ENCODE measurements at regions not wholly inside any gene's neighbourhood (a gene's known extent, or its start where the extent isn't known, plus 50 kb on each side); places are given as distances from the start of the nearest gene placed in this dataset.

GRCh38 chr20:7275645-7276237, 508.3 kb downstream of the BMP2 start:
- DNase-seq (no peak), ATAC-seq (replicated peaks in 1 of 4) (no peak)
- Histone ChIP-seq H3K9me3 (no peaks in the 10 kb centered on the region), H3K27ac (ENCODE audit: low read length) (no peak overlapping the region), H3K36me3 (ENCODE audit: control insufficient read depth in 2 of 2, extremely low read depth in 1 of 2, insufficient read depth in 1 of 2, low read length in 1 of 2) (no peaks in the 10 kb centered on the region), H3K27me3 (replicated peaks in 1 of 2; ENCODE audit: control insufficient read depth in 2 of 2, extremely low read depth in 1 of 2, insufficient read depth in 2 of 2, low read length in 1 of 2) (no peaks in the 10 kb centered on the region), H3K4me3 (ENCODE audit: control insufficient read depth in 1 of 2, extremely low read depth in 1 of 2, low read length in 1 of 2) (no peak overlapping the region), H3K4me1 (ENCODE audit: control insufficient read depth in 1 of 2, extremely low read depth in 1 of 2, insufficient read depth in 2 of 2, low read length in 2 of 2) (no peaks in the 10 kb centered on the region)
- H3K27ac Mint-ChIP-seq: no peak overlapping the region
- ChIA-PET POLR2A (no interaction called here), CTCF (no interaction called here)
- no peak overlapping the region for H3K4me3 Mint-ChIP-seq
- no peaks in the 10 kb centered on the region for H3K36me3 Mint-ChIP-seq
- no peaks in the 10 kb centered on the region for H3K27me3 Mint-ChIP-seq
- 42% methylated on average over 1 of the region's 3 CpGs for WGBS (ENCODE audit: insufficient coverage)
- H3K9me3 Mint-ChIP-seq: peaks cover 6 to 16% (median 15%) of the 10 kb centered on the region in 3 donors
- no peaks in the 10 kb centered on the region for H3K4me1 Mint-ChIP-seq

DNA sequence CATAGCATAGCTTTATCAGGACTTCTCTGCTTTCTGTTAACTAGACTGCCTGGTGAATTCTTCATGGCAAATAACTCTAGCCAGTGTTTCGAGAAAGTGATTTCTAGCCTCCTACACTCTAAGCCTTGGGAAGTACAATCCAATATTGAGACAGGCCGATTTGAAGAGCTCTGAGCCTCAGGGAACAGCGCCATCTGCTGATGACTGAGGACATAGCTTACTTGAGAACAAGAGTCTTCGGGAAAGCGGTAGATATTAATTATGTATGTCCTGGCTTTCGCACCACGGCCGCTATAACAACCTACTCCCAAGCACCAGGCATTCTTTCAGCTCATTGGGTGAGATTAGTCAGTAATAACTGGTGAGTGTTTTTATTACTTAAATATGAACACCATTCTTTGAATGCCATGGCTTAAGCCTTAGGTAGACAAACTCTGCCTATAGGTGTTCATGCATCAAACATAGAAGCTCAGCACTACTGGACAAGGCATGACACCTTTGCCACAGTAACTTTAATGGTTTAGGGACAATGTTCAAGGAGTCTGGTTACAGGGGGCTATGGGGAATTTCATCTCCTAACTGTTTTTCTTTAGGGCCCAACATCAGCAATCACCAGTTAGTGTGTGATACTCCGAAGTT, 518.6 kb downstream of the BMP2 start:
- H3K4me1 ChIP-seq (ENCODE audit: control insufficient read depth in 1 of 2, extremely low read depth in 1 of 2, insufficient read depth in 2 of 2, low read length in 2 of 2): no peaks in the 10 kb centered on the region
- 83% methylated on average over 1 of the region's 9 CpGs for WGBS (ENCODE audit: insufficient coverage)
- no peaks in the 10 kb centered on the region for H3K4me1 Mint-ChIP-seq
- no peak overlapping the region for H3K27ac ChIP-seq (ENCODE audit: low read length)
- peak in 1 of 35 experiments; percentile 9 for DNase-seq
- H3K9me3 Mint-ChIP-seq: peaks cover 6 to 12% (median 12%) of the 10 kb centered on the region in 3 donors
- H3K27me3 Mint-ChIP-seq: no peaks in the 10 kb centered on the region
- H3K9me3 ChIP-seq: no peaks in the 10 kb centered on the region
- no peaks in the 10 kb centered on the region for H3K36me3 Mint-ChIP-seq
- no peaks in the 10 kb centered on the region for H3K27me3 ChIP-seq (replicated peaks in 1 of 2; ENCODE audit: control insufficient read depth in 2 of 2, extremely low read depth in 1 of 2, insufficient read depth in 2 of 2, low read length in 1 of 2)
- POLR2A ChIA-PET: no interaction called here
- H3K4me3 ChIP-seq (ENCODE audit: control insufficient read depth in 1 of 2, extremely low read depth in 1 of 2, low read length in 1 of 2): no peak overlapping the region
- no peaks in the 10 kb centered on the region for H3K36me3 ChIP-seq (ENCODE audit: control insufficient read depth in 2 of 2, extremely low read depth in 1 of 2, insufficient read depth in 1 of 2, low read length in 1 of 2)
- no peak overlapping the region for H3K27ac Mint-ChIP-seq
- ATAC-seq (replicated peaks in 1 of 4): no peak
- H3K4me3 Mint-ChIP-seq: no peak overlapping the region
- CTCF ChIA-PET: no interaction called here

GRCh38 chr20:7291323-7291943, 523.9 kb downstream of the BMP2 start:
- ChIA-PET CTCF (no interaction called here), POLR2A (no interaction called here)
- Mint-ChIP-seq H3K27ac (no peak overlapping the region), H3K4me1 (no peaks in the 10 kb centered on the region), H3K27me3 (no peaks in the 10 kb centered on the region), H3K9me3 (peaks cover 0 to 9% (median 3%) of the 10 kb centered on the region in 3 donors), H3K36me3 (no peaks in the 10 kb centered on the region), H3K4me3 (no peak overlapping the region)
- Histone ChIP-seq H3K27me3 (replicated peaks in 1 of 2; ENCODE audit: control insufficient read depth in 2 of 2, extremely low read depth in 1 of 2, insufficient read depth in 2 of 2, low read length in 1 of 2) (no peaks in the 10 kb centered on the region), H3K9me3 (no peaks in the 10 kb centered on the region), H3K36me3 (ENCODE audit: control insufficient read depth in 2 of 2, extremely low read depth in 1 of 2, insufficient read depth in 1 of 2, low read length in 1 of 2) (no peaks in the 10 kb centered on the region), H3K4me1 (ENCODE audit: control insufficient read depth in 1 of 2, extremely low read depth in 1 of 2, insufficient read depth in 2 of 2, low read length in 2 of 2) (no peaks in the 10 kb centered on the region), H3K27ac (ENCODE audit: low read length) (no peak overlapping the region), H3K4me3 (ENCODE audit: control insufficient read depth in 1 of 2, extremely low read depth in 1 of 2, low read length in 1 of 2) (no peak overlapping the region)
- WGBS (ENCODE audit: insufficient coverage): no CpG with 5 or more reads among the region's 2 CpGs
- ATAC-seq (replicated peaks in 1 of 4) (no peak), DNase-seq (no peak)

- H3K9me3 Mint-ChIP-seq: peaks cover 0 to 9% (median 3%) of the 10 kb centered on the region in 3 donors
- H3K4me1 ChIP-seq (ENCODE audit: control insufficient read depth in 1 of 2, extremely low read depth in 1 of 2, insufficient read depth in 2 of 2, low read length in 2 of 2): no peaks in the 10 kb centered on the region
- no peak for DNase-seq
- no peaks in the 10 kb centered on the region for H3K36me3 Mint-ChIP-seq
- no peaks in the 10 kb centered on the region for H3K27me3 Mint-ChIP-seq
- ATAC-seq (replicated peaks in 1 of 4): no peak
- no peaks in the 10 kb centered on the region for H3K36me3 ChIP-seq (ENCODE audit: control insufficient read depth in 2 of 2, extremely low read depth in 1 of 2, insufficient read depth in 1 of 2, low read length in 1 of 2)
- no peak overlapping the region for H3K4me3 ChIP-seq (ENCODE audit: control insufficient read depth in 1 of 2, extremely low read depth in 1 of 2, low read length in 1 of 2)
- H3K4me1 Mint-ChIP-seq: no peaks in the 10 kb centered on the region
- H3K27ac ChIP-seq (ENCODE audit: low read length): no peak overlapping the region
- ChIA-PET POLR2A (no interaction called here), CTCF (no interaction called here)
- H3K27ac Mint-ChIP-seq: no peak overlapping the region
- no peak overlapping the region for H3K4me3 Mint-ChIP-seq
- H3K27me3 ChIP-seq (replicated peaks in 1 of 2; ENCODE audit: control insufficient read depth in 2 of 2, extremely low read depth in 1 of 2, insufficient read depth in 2 of 2, low read length in 1 of 2): no peaks in the 10 kb centered on the region
- H3K9me3 ChIP-seq: no peaks in the 10 kb centered on the region
These were observed 524.5 kb downstream of the BMP2 start for GRCh38 chr20:7291946-7292345.

- no peaks in the 10 kb centered on the region for H3K36me3 ChIP-seq (ENCODE audit: control insufficient read depth in 2 of 2, extremely low read depth in 1 of 2, insufficient read depth in 1 of 2, low read length in 1 of 2)
- ATAC-seq (replicated peaks in 1 of 4) (no peak), DNase-seq (no peak)
- Mint-ChIP-seq H3K27ac (no peak overlapping the region), H3K36me3 (no peaks in the 10 kb centered on the region), H3K4me1 (no peaks in the 10 kb centered on the region), H3K27me3 (no peaks in the 10 kb centered on the region), H3K9me3 (peaks cover 8 to 12% (median 12%) of the 10 kb centered on the region in 3 donors), H3K4me3 (no peak overlapping the region)
- no peaks in the 10 kb centered on the region for H3K4me1 ChIP-seq (ENCODE audit: control insufficient read depth in 1 of 2, extremely low read depth in 1 of 2, insufficient read depth in 2 of 2, low read length in 2 of 2)
- POLR2A ChIA-PET: no interaction called here
- no peak overlapping the region for H3K4me3 ChIP-seq (ENCODE audit: control insufficient read depth in 1 of 2, extremely low read depth in 1 of 2, low read length in 1 of 2)
- no peak overlapping the region for H3K27ac ChIP-seq (ENCODE audit: low read length)
- no peaks in the 10 kb centered on the region for H3K9me3 ChIP-seq
- no peaks in the 10 kb centered on the region for H3K27me3 ChIP-seq (replicated peaks in 1 of 2; ENCODE audit: control insufficient read depth in 2 of 2, extremely low read depth in 1 of 2, insufficient read depth in 2 of 2, low read length in 1 of 2)
- CTCF ChIA-PET: no interaction called here
- WGBS (ENCODE audit: insufficient coverage): 73% methylated on average over 3 of the region's 6 CpGs
These were observed 527.4 kb downstream of the BMP2 start for GRCh38 chr20:7294816-7295360.

DNA sequence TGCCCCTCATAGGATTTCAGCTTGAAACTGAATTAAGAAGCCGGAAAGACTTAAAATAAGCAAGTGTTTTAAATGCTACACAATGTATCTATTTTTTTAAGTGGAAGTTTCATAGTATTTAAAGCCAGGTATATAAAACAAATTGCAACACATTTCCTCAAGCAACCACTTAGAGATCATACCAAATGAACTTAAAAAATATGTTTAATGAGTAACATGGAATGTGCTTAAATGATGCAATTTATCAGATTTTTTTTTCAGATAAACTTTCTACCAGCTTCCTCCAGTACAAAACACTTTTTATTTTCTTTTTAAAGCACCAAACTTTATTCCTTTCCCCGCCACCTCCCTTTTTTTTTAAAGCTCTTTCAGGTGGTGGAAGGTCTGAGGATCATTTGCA, 534.3 kb downstream of the BMP2 start:
- Histone ChIP-seq H3K9me3 (no peaks in the 10 kb centered on the region), H3K27ac (ENCODE audit: low read length) (no peak overlapping the region), H3K36me3 (ENCODE audit: control insufficient read depth in 2 of 2, extremely low read depth in 1 of 2, insufficient read depth in 1 of 2, low read length in 1 of 2) (no peaks in the 10 kb centered on the region), H3K27me3 (replicated peaks in 1 of 2; ENCODE audit: control insufficient read depth in 2 of 2, extremely low read depth in 1 of 2, insufficient read depth in 2 of 2, low read length in 1 of 2) (no peaks in the 10 kb centered on the region), H3K4me3 (ENCODE audit: control insufficient read depth in 1 of 2, extremely low read depth in 1 of 2, low read length in 1 of 2) (no peak overlapping the region), H3K4me1 (ENCODE audit: control insufficient read depth in 1 of 2, extremely low read depth in 1 of 2, insufficient read depth in 2 of 2, low read length in 2 of 2) (no peaks in the 10 kb centered on the region)
- POLR2A ChIA-PET: no interaction called here
- ATAC-seq (replicated peaks in 1 of 4) (no peak), DNase-seq (no peak)
- no CpG with 5 or more reads among the region's 2 CpGs for WGBS (ENCODE audit: insufficient coverage)
- H3K27ac Mint-ChIP-seq: no peak overlapping the region
- no peak overlapping the region for H3K4me3 Mint-ChIP-seq
- H3K9me3 Mint-ChIP-seq: peaks cover 13 to 18% (median 14%) of the 10 kb centered on the region in 3 donors
- CTCF ChIA-PET: no interaction called here
- no peaks in the 10 kb centered on the region for H3K27me3 Mint-ChIP-seq
- no peaks in the 10 kb centered on the region for H3K4me1 Mint-ChIP-seq
- no peaks in the 10 kb centered on the region for H3K36me3 Mint-ChIP-seq

Measured in T-cell (primary cell).